H1 (cell line): ENCODE measurements at regions not wholly inside any gene's neighbourhood (a gene's known extent, or its start where the extent isn't known, plus 50 kb on each side); places are given as distances from the start of the nearest gene placed in this dataset.
A peak's percentile ranks its signal among the peaks of the same experiment; 100 is the strongest.

Experiments
- CTCF ChIA-PET: fragments of 300-600 bp; sonication (Branson Sonifier 250); formaldehyde crosslinking; loops from one replicate; lab custom pipeline; 2021; ENCODE audit not compliant: partially characterized antibody; lab: Charles Lee
- POLR2A ChIA-PET: fragments of 300-600 bp; sonication (Branson Sonifier 250); formaldehyde crosslinking; loops from one replicate; lab custom pipeline; 2021; ENCODE audit warnings: inconsistent platforms; ENCODE audit not compliant: partially characterized antibody; lab: Charles Lee
- DNase-seq, 2 experiments: peaks; one replicate each; pipeline versions ENCODE4 v3.0.0 to v3.0.0-alpha.2; 2010 to 2022; ENCODE audit warnings: low spot score in 2 of 2, low read depth in 1 of 2, mixed read lengths in 1 of 2
- FAIRE-seq: peaks from 2 replicates; lab custom pipeline; 2011; peaks lifted over from hg19 to GRCh38; lab: Jason Lieb, UNC
- H2AFZ ChIP-seq: 2 replicates; pipeline ENCODE4 v1.8.1; 2012; ENCODE audit warnings: low read length, inconsistent platforms
- H2AK5ac ChIP-seq: 2 replicates; pipeline ENCODE4 v1.6.1; 2013; ENCODE audit warnings: low read depth, low read length
- H2BK120ac ChIP-seq: replicated peaks from 2 replicates; pipeline ENCODE3; 2013; ENCODE audit warnings: low read depth, low read length, inconsistent platforms
- H2BK12ac ChIP-seq: 2 replicates; pipeline ENCODE4 v1.6.1; 2013; ENCODE audit warnings: low read depth, low read length
- H2BK15ac ChIP-seq: 2 replicates; pipeline ENCODE4 v1.6.1; 2013; ENCODE audit warnings: low read length
- H2BK20ac ChIP-seq: 2 replicates; pipeline ENCODE4 v1.6.1; 2013; ENCODE audit warnings: low read length
- H2BK5ac ChIP-seq: 2 replicates; pipeline ENCODE4 v1.6.1; 2013; ENCODE audit warnings: low read depth, low read length
- H3K14ac ChIP-seq: 2 replicates; pipeline ENCODE4 v1.6.1; 2013; ENCODE audit warnings: inconsistent platforms; ENCODE audit not compliant: insufficient read length
- H3K18ac ChIP-seq: 2 replicates; pipeline ENCODE4 v1.6.1; 2013; ENCODE audit warnings: low read length; ENCODE audit errors: extremely low read depth
- H3K23ac ChIP-seq: 2 replicates; pipeline ENCODE4 v1.6.1; 2013; ENCODE audit warnings: inconsistent platforms; ENCODE audit not compliant: insufficient read length
- H3K23me2 ChIP-seq: 2 replicates; pipeline ENCODE4 v1.6.1; 2013; ENCODE audit warnings: low read depth, low read length
- H3K27ac ChIP-seq: 2 replicates; pipeline ENCODE4 v1.6.1; 2011; ENCODE audit warnings: low read depth, low read length, inconsistent platforms
- H3K27me3 ChIP-seq, 4 experiments: replicated peaks in 1 of 4; 1 replicate in 1 of 4; 2 replicates in 3 of 4; pipeline versions ENCODE4 v1.6.1 to v1.8.1; 2011 to 2013; ENCODE audit warnings: low read length in 3 of 4, mild to moderate bottlenecking in 3 of 4, inconsistent platforms in 2 of 4, mixed read lengths in 2 of 4, moderate library complexity in 1 of 4; ENCODE audit not compliant: control insufficient read depth in 3 of 4, insufficient read depth in 3 of 4; ENCODE audit errors: extremely low read depth in 1 of 4
- H3K36me3 ChIP-seq, 4 experiments: 2 replicates each; pipeline versions ENCODE4 v1.6.1 to v1.8.1; 2011 to 2013; ENCODE audit warnings: mild to moderate bottlenecking in 4 of 4, low read length in 3 of 4, moderate library complexity in 2 of 4, control low read depth in 1 of 4, inconsistent platforms in 1 of 4; ENCODE audit not compliant: insufficient read depth in 4 of 4, control insufficient read depth in 2 of 4
- H3K4ac ChIP-seq: replicated peaks from 2 replicates; pipeline ENCODE3; 2013; ENCODE audit warnings: low read length, low read depth, mixed read lengths, inconsistent platforms; ENCODE audit not compliant: insufficient read length
- H3K4me1 ChIP-seq, 4 experiments: replicated peaks in 1 of 4; 1 replicate in 1 of 4; 2 replicates in 3 of 4; pipeline versions ENCODE4 v1.6.1 to v1.8.1; 2011 to 2013; ENCODE audit warnings: low read length in 3 of 4, inconsistent platforms in 2 of 4, mixed read lengths in 1 of 4; ENCODE audit not compliant: insufficient read depth in 4 of 4, control insufficient read depth in 3 of 4
- H3K4me2 ChIP-seq, 2 experiments: 2 replicates each; pipeline versions ENCODE4 v1.6.1 to v1.8.1; 2011 to 2013; ENCODE audit warnings: low read depth in 2 of 2, low read length in 2 of 2, control low read depth in 1 of 2, inconsistent platforms in 1 of 2, mild to moderate bottlenecking in 1 of 2; ENCODE audit not compliant: insufficient read depth in 1 of 2
- H3K4me3 ChIP-seq, 4 experiments: fragments of 200-600, 300-600 bp in 1 of 4; sonication (generic), shearing (Covaris generic), sonication (Bioruptor Twin) in 1 of 4; 2 replicates each; pipeline versions ENCODE4 v1.5.1 to v1.8.1; 2011 to 2016; ENCODE audit warnings: low read length in 4 of 4, low read depth in 3 of 4, control low read depth in 2 of 4, inconsistent platforms in 2 of 4, mild to moderate bottlenecking in 2 of 4, mixed read lengths in 1 of 4, moderate library complexity in 1 of 4; ENCODE audit not compliant: insufficient read depth in 2 of 4; ENCODE audit errors: extremely low read depth in 1 of 4
- H3K56ac ChIP-seq: replicated peaks from 2 replicates; pipeline ENCODE3; 2013; ENCODE audit warnings: low read depth, mild to moderate bottlenecking, mixed read lengths, low read length, inconsistent platforms; ENCODE audit not compliant: insufficient read length
- H3K79me1 ChIP-seq: 2 replicates; pipeline ENCODE4 v1.6.1; 2013; ENCODE audit warnings: low read depth, low read length, control low read depth
- H3K79me2 ChIP-seq, 2 experiments: 2 replicates each; pipeline versions ENCODE4 v1.6.1 to v1.8.1; 2012 to 2013; ENCODE audit warnings: low read length in 2 of 2, mild to moderate bottlenecking in 2 of 2, inconsistent platforms in 1 of 2; ENCODE audit not compliant: insufficient read depth in 2 of 2, control insufficient read depth in 1 of 2
- H3K9ac ChIP-seq, 4 experiments: replicated peaks in 1 of 4; 1 replicate in 1 of 4; 2 replicates in 3 of 4; pipeline versions ENCODE4 v1.6.1 to v1.8.1; 2011 to 2013; ENCODE audit warnings: low read depth in 3 of 4, low read length in 3 of 4, control low read depth in 2 of 4, mild to moderate bottlenecking in 2 of 4, moderate library complexity in 2 of 4, inconsistent platforms in 1 of 4; ENCODE audit errors: extremely low read depth in 1 of 4
- H3K9me3 ChIP-seq, 2 experiments: 2 replicates each; pipeline versions ENCODE4 v1.6.1 to v1.8.1; 2012 to 2013; ENCODE audit warnings: mild to moderate bottlenecking in 2 of 2, moderate library complexity in 2 of 2, control low read depth in 1 of 2, inconsistent platforms in 1 of 2, low read depth in 1 of 2, low read length in 1 of 2, mixed read lengths in 1 of 2; ENCODE audit not compliant: insufficient read depth in 2 of 2
- H4K20me1 ChIP-seq, 2 experiments: replicated peaks in 1 of 2; 2 replicates each; pipeline versions ENCODE3 to v1.8.1; 2011 to 2013; ENCODE audit warnings: inconsistent platforms in 2 of 2, low read length in 2 of 2, mild to moderate bottlenecking in 1 of 2; ENCODE audit not compliant: insufficient read depth in 2 of 2, control insufficient read depth in 1 of 2
- H4K5ac ChIP-seq: 2 replicates; pipeline ENCODE4 v1.6.1; 2013; ENCODE audit warnings: low read length, low read depth, mixed read lengths, inconsistent platforms; ENCODE audit not compliant: insufficient read length
- H4K8ac ChIP-seq: 2 replicates; pipeline ENCODE4 v1.8.0; 2013; ENCODE audit warnings: mild to moderate bottlenecking, moderate library complexity, low read length, inconsistent platforms; ENCODE audit not compliant: insufficient read depth; ENCODE audit errors: extremely low read depth
- H4K91ac ChIP-seq: replicated peaks from 2 replicates; pipeline ENCODE3; 2013; ENCODE audit warnings: low read length, mixed read lengths, inconsistent platforms; ENCODE audit not compliant: insufficient read length
- MAFK ChIP-seq: IDR thresholded peaks from 2 replicates; pipeline ENCODE4 v1.6.1; 2012; ENCODE audit warnings: low read depth, mild to moderate bottlenecking, improper control_type of control experiment, low read length
- RFX5 ChIP-seq: IDR thresholded peaks from 2 replicates; pipeline ENCODE4 v1.6.1; 2011; ENCODE audit warnings: low read depth, low read length, improper control_type of control experiment, borderline replicate concordance
- RXRA ChIP-seq: IDR thresholded peaks from 2 replicates; pipeline ENCODE4 v1.6.1; 2011; ENCODE audit warnings: low read depth, mild to moderate bottlenecking, low read length, moderate library complexity; ENCODE audit not compliant: insufficient read depth
- SUZ12 ChIP-seq: fragments of 200-600 bp; sonication (generic); IDR thresholded peaks from 2 replicates; pipeline ENCODE4 v1.6.1; 2012; ENCODE audit warnings: mild to moderate bottlenecking, inconsistent platforms, low read length, moderate library complexity, mixed read lengths
- WGBS, 2 experiments: shearing (Covaris generic) in 1 of 2; methylation state at CpG; one replicate each; pipeline versions ENCODE4 v1.1.6 to v1.1.7; 2013 to 2015; ENCODE audit warnings: low lambda C conversion rate in 2 of 2, mixed read lengths in 2 of 2, inconsistent platforms in 1 of 2, low coverage in 1 of 2, missing lambda C conversion rate in 1 of 2; ENCODE audit not compliant: insufficient replicate concordance in 2 of 2, insufficient coverage in 1 of 2, insufficient read length in 1 of 2; ENCODE audit errors: extremely low coverage in 1 of 2, missing lambda C conversion rate in 1 of 2; 5-methylcytosine and 5-hydroxymethylcytosine counted together
- TF ChIP-seq, protein P1 (sequence below): IDR thresholded peaks from 2 replicates; pipeline ENCODE4 v1.6.1; 2012; ENCODE audit warnings: low read length, inconsistent platforms
- TF ChIP-seq, protein P2 (sequence below): IDR thresholded peaks from 2 replicates; pipeline ENCODE4 v1.6.1; 2011; ENCODE audit warnings: low read depth, mild to moderate bottlenecking, low read length; ENCODE audit not compliant: insufficient read depth

DNA sequence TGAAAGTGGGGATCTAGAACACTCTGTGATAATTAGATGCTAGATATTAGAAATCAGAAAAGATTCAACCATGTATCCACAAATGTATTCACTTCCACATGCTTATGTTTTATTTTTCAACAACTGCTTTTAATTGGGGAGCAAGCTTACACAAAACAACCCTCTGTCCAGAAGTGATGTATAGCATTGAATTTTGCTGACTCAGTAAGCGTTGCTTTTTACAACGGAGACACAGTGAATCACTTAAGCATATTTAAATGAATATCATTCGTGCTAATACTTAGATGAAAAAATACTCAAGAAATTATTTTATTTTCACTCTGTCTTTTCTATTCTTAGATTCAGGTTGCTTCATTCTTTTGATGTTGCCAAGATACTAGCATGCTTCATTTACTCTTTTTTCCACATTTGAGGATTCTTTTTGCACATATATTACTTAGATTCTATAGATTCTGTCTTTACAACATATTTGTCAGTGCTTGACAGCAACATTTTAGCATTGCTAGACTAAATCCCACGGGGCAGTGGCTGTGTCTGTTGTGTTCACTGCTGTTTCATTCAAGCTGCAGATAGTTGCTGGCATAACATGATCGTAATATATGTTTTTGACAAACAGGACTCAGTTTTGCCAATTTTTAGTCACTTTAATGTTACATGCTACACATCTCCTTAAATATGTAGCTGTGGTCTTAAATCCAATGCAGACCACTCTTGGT lies 1714.4 kb upstream of the SEL1L start:
- H4K20me1 ChIP-seq = no peaks in the 10 kb centered on the region
- H2AK5ac ChIP-seq = no peak overlapping the region
- H3K4me1 ChIP-seq = no peaks in the 10 kb centered on the region
- no peak overlapping the region for H3K9ac ChIP-seq
- no peak overlapping the region for H3K18ac ChIP-seq
- H2BK5ac ChIP-seq = no peak overlapping the region
- no peak overlapping the region for H3K4ac ChIP-seq
- H2BK20ac ChIP-seq = no peak overlapping the region
- no peak overlapping the region for H2BK15ac ChIP-seq
- WGBS, 2 experiments = 90% methylated on average over 5 of the region's 5 CpGs; no CpG with 5 or more reads in 1 of the 2 experiments
- no peak overlapping the region for H3K27ac ChIP-seq
- no peaks in the 10 kb centered on the region for H3K23me2 ChIP-seq
- no peaks in the 10 kb centered on the region for H3K79me2 ChIP-seq
- DNase-seq = no peak
- TF ChIP-seq, protein P1, sequence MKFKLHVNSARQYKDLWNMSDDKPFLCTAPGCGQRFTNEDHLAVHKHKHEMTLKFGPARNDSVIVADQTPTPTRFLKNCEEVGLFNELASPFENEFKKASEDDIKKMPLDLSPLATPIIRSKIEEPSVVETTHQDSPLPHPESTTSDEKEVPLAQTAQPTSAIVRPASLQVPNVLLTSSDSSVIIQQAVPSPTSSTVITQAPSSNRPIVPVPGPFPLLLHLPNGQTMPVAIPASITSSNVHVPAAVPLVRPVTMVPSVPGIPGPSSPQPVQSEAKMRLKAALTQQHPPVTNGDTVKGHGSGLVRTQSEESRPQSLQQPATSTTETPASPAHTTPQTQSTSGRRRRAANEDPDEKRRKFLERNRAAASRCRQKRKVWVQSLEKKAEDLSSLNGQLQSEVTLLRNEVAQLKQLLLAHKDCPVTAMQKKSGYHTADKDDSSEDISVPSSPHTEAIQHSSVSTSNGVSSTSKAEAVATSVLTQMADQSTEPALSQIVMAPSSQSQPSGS = no peak
- no peak for TF ChIP-seq RFX5
- TF ChIP-seq MAFK = peak; percentile 68
- TF ChIP-seq, protein P2, sequence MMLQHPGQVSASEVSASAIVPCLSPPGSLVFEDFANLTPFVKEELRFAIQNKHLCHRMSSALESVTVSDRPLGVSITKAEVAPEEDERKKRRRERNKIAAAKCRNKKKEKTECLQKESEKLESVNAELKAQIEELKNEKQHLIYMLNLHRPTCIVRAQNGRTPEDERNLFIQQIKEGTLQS = no peak
- TF ChIP-seq RXRA = no peak
- no peak for TF ChIP-seq SUZ12
- no peaks in the 10 kb centered on the region for H3K36me3 ChIP-seq
- no peak overlapping the region for H4K8ac ChIP-seq
- no peak overlapping the region for H3K4me2 ChIP-seq
- no peak overlapping the region for H4K5ac ChIP-seq
- no peak for FAIRE-seq
- H3K79me1 ChIP-seq = no peaks in the 10 kb centered on the region
- no peaks in the 10 kb centered on the region for H3K27me3 ChIP-seq
- ChIA-PET CTCF (interaction anchor here (0.7 kb wide), 1 partner anchor 1077 kb away, joined by 3 read pairs; no protein-coding TSS in a partner anchor), POLR2A (no interaction called here)
- H3K4me3 ChIP-seq = no peak overlapping the region
- no peak overlapping the region for H3K23ac ChIP-seq
- no peak overlapping the region for H2BK12ac ChIP-seq
- H2AFZ ChIP-seq = no peak overlapping the region
- no peak overlapping the region for H4K91ac ChIP-seq
- H3K56ac ChIP-seq = no peak overlapping the region
- no peaks in the 10 kb centered on the region for H3K9me3 ChIP-seq
- H2BK120ac ChIP-seq = no peak overlapping the region
- H3K14ac ChIP-seq = no peak overlapping the region
